ENCODE measurements at regions not wholly inside any gene's neighbourhood (a gene's known extent, or its start where the extent isn't known, plus 50 kb on each side); places are given as distances from the start of the nearest gene placed in this dataset.

- no peak for DNase-seq (ENCODE audit: low spot score)
These were observed 305.0 kb downstream of the PTEN start for GRCh38 chr10:88168171-88169036.

GRCh38 chr10:88169037-88169319, 305.6 kb downstream of the PTEN start:
- DNase-seq (ENCODE audit: low spot score): no peak

DNA sequence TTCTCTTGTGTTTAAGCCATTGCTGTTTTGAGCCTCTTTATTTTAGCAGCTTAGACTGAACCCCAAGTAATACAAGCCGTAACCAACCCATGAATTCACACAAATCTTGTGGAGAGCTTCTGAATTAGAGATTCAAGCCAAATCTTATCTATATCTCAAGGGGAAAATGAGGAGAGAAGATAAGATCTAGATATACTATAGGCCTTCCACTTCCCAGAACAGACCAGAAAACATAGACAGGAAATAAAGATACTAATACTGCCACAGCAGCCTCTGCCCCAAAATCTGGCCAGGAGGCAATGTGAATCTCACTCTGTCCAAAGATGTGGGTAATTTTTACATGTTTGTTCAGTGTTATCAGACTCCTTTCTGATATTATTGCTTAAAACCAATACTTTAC, 307.2 kb downstream of the PTEN start:
- DNase-seq (ENCODE audit: low spot score): no peak

GRCh38 chr10:88172159-88172558, 308.7 kb downstream of the PTEN start:
- DNase-seq (ENCODE audit: low spot score): no peak

GRCh38 chr10:88174391-88174790, 311.0 kb downstream of the PTEN start:
- no peak for DNase-seq (ENCODE audit: low spot score)

DNA sequence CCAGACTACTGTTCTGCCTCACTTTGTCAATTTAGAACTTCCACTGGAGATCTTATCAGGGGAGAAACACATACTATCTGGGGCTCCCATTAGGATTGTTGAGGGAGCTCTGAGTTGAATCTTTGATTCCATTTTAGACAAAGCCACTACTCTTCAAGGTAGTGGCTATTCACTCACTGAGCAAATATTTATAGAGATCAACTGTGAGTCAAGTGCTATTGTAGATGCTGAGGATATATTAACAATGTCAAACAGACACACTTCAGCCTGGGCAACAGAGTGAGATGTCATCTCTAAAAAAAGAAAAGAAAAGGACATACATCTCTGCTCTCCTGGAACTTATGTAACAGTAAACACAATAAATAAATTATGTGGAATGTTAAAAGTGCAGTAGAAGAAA, 315.3 kb downstream of the PTEN start:
- DNase-seq (ENCODE audit: low spot score): no peak

DNA sequence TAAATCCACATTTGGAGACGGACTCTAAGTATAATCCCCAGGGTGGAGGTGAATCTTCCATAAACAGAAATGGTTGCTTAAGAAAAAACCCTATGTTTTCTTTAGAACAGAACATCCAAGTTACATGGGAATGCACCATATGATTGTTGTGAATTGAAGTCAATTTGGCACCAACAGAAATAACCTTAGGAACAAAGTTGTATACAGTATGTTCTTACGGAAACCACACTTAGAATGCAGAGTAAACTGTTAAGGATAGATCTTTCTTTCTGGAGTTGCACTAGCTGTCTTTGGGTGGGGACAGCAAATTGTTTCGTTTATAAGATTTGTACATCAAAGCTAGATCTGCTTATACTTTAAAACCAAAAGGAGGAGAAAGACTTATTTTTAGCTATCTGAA, 316.4 kb downstream of the PTEN start:
- no peak for DNase-seq (ENCODE audit: low spot score)

DNA sequence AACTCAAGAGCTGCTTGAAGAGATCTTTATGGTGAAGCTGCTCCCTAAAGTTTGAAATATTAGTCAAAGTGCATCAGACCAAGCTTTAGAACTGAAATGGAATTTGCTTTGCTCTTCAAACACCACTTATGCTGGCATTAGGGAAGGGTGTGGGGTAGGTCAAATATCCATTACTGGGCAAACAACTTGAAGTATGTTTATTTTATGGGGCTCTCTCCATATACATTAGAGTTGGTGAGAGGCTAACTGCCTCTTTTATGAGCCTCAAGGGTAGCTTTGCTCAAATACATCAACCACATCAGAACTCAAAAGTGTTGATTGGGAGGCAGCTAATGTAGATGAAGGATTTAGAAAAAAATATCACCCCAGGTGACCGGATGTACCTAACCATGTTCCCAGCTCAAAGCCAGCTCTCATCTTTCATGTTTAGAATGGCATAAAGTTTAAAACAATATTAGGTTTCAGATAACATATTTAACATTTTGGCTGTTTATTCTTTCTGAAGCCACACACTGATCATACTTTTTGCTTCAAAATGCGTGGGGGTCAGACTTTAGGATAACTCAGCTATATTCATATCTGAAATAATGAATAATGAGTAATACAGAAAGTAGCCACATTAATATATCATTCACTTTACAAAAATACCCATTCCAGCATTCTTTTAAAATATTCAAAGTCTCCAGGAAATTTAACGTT, 318.6 kb downstream of the PTEN start:
- no peak for DNase-seq (ENCODE audit: low spot score)

- DNase-seq (ENCODE audit: low spot score): no peak
These were observed 319.1 kb downstream of the PTEN start for GRCh38 chr10:88182601-88182930.

DNA sequence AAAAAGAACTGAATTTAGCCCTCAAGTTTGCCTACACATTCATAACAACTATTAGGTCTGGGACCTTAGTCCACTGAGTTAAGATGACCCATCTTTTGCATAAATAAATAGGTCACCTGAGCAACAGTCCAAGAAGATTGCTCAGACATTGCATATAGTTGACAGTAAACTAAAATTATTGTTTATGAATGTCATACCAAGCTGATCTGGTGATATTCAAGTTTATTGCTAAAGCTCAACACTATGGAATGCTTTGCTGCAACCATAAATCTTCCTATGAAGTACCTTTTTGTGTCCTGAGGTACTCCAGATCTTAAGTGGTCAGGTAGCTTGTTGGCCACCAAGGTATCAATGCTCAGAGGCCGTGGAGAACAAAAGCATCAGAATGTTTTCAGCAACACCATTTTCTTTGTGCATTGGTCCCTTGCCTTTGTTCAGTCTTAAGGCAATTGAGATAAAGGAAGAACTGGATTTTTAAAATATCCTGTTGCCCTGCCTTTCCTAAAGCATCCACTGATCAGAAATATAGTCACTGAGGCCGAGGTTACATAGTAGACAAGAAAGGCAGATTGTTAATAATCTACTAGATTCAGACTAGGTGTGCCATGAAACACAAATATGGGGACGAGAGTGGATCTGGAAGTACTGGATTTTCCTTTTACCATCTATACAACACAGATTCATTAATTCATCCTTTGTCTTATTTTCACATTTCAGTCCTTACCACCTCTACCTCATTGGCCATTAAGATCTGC, 321.3 kb downstream of the PTEN start:
- DNase-seq (ENCODE audit: low spot score): no peak

- DNase-seq (ENCODE audit: low spot score): no peak
These were observed 322.4 kb downstream of the PTEN start for GRCh38 chr10:88185830-88186229.

DNA sequence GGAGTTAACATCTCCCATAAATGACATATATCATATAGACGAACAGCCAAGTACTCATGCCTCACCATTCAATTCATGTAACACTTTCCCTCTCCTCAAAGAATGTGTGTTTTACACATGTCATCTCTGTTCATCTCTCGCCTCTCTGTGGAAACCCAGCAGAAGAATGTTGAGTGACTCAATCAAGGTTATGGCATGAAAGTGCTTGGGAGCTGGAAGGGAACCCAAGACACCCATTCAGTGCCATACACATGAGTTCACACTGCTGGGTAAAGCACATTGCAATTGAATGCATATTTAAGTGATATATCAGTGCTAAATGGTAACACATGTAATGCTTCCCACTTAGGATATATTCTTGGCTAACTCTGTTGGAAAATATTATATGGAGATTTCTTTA, 322.9 kb downstream of the PTEN start:
- no peak for DNase-seq (ENCODE audit: low spot score)

DNA sequence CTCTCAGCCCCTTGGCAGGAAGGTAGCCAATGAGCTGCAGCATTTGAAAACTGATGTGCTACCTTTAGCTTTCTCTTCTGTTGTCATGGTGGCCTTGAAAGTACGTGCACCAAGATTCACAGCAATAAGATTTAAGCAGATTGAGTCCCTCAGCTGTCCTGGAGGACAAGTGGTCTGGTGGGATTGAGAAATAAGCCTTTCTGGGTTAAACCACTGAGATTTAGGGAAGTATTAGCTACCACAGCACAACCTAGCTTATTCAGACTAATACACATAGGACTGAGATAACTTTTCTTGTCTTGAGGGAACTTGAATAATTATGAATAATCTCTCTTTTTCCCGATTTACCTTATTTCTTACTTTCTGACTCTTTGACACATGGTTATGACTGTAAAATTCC, 324.0 kb downstream of the PTEN start:
- DNase-seq (ENCODE audit: low spot score): no peak

DNA sequence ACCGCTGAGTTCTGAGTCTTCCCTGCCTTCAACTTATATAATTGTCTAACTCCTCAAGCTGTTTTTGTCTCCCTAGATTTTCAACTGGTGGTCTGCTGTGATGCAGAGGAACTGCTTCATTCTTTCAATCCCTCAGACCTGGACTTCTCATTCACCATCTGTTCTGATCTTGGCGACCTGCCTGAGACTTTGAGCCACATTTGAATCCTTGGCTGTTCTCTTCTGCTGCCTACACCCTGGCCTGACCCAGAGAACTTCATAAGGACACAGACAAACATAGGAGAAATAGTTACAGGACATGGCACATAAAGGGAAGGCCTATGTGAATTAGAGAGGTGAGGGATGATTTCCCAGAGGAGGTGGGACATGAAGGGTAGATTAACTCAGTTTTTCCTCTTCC, 326.7 kb downstream of the PTEN start:
- DNase-seq (ENCODE audit: low spot score): no peak

DNA sequence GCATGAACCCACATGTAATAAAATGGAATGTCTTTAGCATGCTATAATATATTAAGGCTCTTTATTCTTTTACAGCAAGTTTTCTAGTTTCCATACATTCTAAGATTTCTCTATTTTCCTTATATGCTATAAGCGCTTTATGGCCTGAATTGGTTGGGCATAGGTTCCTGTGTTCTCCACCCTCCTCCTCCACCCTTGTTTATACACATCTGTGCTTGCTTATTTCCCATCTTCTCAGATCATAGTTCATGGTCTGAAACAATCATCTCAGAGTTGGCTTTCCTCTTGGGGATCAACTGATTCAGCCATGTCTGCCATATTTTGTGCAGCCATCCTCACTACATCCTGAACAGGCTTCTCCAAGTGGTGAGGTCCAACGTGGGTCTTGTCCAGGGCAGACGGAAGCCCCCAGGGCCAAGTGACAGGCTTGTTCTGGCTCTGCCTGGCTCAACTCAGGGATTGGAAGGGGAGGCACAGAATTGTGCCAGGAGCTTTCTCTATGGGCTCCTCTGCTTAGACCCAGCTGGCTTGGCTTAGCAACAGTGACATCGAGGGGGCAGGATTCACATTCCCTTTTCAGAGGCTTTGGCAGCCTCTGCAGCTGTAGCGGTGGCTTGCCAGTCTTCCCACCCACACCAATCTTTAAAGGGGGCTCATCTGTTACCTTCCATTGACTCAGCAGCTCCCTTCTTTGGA, 327.3 kb downstream of the PTEN start:
- DNase-seq (ENCODE audit: low spot score): no peak

- DNase-seq (ENCODE audit: low spot score): no peak
These were observed 329.6 kb downstream of the PTEN start for GRCh38 chr10:88193018-88193417.

GRCh38 chr10:88194041-88194887, 330.8 kb downstream of the PTEN start:
- no peak for DNase-seq (ENCODE audit: low spot score)

GRCh38 chr10:88194961-88195367, 331.5 kb downstream of the PTEN start:
- DNase-seq (ENCODE audit: low spot score): no peak

- no peak for DNase-seq (ENCODE audit: low spot score)
These were observed 332.4 kb downstream of the PTEN start for GRCh38 chr10:88195841-88196240.

- DNase-seq (ENCODE audit: low spot score): no peak
These were observed 332.9 kb downstream of the PTEN start for GRCh38 chr10:88196291-88196690.

DNA sequence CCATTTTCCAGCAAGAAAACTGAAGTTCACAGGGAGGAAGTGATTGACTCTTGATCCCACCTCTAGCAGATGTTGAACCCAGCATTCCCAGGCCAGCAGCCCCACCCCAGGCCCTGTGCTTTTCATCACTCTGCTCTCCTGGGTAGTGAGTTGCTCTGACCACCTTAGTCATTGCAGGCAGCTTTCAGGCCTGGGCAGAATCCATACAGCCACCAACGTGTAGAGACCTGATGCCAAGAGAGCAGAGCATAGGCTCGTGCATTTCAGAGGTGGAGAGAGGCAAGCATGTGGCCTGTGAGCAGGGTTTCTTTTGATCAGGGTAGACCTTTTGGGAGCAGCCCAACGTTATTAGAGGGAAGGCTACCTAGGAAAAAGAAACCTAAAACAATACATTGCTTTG, 334.6 kb downstream of the PTEN start:
- no peak for DNase-seq (ENCODE audit: low spot score)
